C4-2B (cell line): ENCODE measurements at regions not wholly inside any gene's neighbourhood (a gene's known extent, or its start where the extent isn't known, plus 50 kb on each side); places are given as distances from the start of the nearest gene placed in this dataset.

ENCODE experiments used
- ZFX ChIP-seq: fragments of 450-650 bp; IDR thresholded peaks from 2 replicates; pipeline ENCODE4 v1.6.1; 2017
- TF ChIP-seq, protein P1 (sequence below): fragments of 450-650 bp; conservative IDR thresholded peaks from 2 replicates; pipeline ENCODE4 v1.5.1; 2017; ENCODE audit warnings: mild to moderate bottlenecking

DNA sequence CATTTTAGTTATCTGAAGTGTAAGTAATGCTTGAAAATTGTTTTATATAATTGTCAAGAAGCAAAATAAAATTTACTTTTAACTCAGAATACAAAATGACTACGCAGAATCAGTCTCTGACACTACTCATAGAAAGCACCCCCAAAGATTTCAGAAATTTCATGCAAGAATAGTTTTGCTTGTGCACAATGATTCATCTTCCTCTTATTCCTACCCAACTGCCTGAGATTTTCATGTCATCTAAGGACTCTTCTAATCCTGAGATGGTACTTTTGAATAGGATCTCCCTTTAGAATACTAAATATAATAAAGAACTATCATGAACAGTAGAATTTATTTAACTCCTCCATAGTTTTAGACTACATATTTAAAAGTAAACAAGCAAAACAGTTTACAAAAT lies 485.3 kb upstream of the MGAT4C start:
- TF ChIP-seq, protein P1, sequence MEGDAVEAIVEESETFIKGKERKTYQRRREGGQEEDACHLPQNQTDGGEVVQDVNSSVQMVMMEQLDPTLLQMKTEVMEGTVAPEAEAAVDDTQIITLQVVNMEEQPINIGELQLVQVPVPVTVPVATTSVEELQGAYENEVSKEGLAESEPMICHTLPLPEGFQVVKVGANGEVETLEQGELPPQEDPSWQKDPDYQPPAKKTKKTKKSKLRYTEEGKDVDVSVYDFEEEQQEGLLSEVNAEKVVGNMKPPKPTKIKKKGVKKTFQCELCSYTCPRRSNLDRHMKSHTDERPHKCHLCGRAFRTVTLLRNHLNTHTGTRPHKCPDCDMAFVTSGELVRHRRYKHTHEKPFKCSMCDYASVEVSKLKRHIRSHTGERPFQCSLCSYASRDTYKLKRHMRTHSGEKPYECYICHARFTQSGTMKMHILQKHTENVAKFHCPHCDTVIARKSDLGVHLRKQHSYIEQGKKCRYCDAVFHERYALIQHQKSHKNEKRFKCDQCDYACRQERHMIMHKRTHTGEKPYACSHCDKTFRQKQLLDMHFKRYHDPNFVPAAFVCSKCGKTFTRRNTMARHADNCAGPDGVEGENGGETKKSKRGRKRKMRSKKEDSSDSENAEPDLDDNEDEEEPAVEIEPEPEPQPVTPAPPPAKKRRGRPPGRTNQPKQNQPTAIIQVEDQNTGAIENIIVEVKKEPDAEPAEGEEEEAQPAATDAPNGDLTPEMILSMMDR = no peak
- TF ChIP-seq ZFX = no peak
